ENCODE measurements at regions not wholly inside any gene's neighbourhood (a gene's known extent, or its start where the extent isn't known, plus 50 kb on each side); places are given as distances from the start of the nearest gene placed in this dataset.
A peak's percentile ranks its signal among the peaks of the same experiment; 100 is the strongest.

- intact Hi-C loops (cut with DNase I) = no loop called here
- H3K4me1 ChIP-seq = no peaks in the 10 kb centered on the region
- TF ChIP-seq POLR2A (IDR thresholded peaks at IDR 0.05) (no peak), CTCF (IDR thresholded peaks at IDR 0.05) (no peak)
- H3K27me3 ChIP-seq = no peaks in the 10 kb centered on the region
- no peaks in the 10 kb centered on the region for H3K36me3 ChIP-seq
- H3K9me3 ChIP-seq = no peaks in the 10 kb centered on the region
- no peak overlapping the region for H3K27ac ChIP-seq
- WGBS, 2 donors = 58 to 64% methylated on average over 2 of the region's 2 CpGs
- DNase-seq = no peak
- H3K4me3 ChIP-seq (replicated peaks in 1 of 3) = no peak overlapping the region
Measured at GRCh38 chr2:128922154-128922553, 603.5 kb upstream of the HS6ST1 start.

GRCh38 chr2:128925631-128926030, 607.0 kb upstream of the HS6ST1 start:
- DNase-seq = no peak
- no peaks in the 10 kb centered on the region for H3K27me3 ChIP-seq
- H3K4me1 ChIP-seq = no peaks in the 10 kb centered on the region
- no peaks in the 10 kb centered on the region for H3K9me3 ChIP-seq
- no peak overlapping the region for H3K4me3 ChIP-seq (replicated peaks in 1 of 3)
- TF ChIP-seq POLR2A (IDR thresholded peaks at IDR 0.05) (no peak), CTCF (IDR thresholded peaks at IDR 0.05) (no peak)
- H3K27ac ChIP-seq = no peak overlapping the region
- intact Hi-C loops (cut with DNase I) = no loop called here
- no peaks in the 10 kb centered on the region for H3K36me3 ChIP-seq

- WGBS, 2 donors = 94 to 97% methylated on average over 1 of the region's 1 CpG
- intact Hi-C loops (cut with DNase I) = no loop called here
- Histone ChIP-seq H3K36me3 (no peaks in the 10 kb centered on the region), H3K4me3 (replicated peaks in 1 of 3) (no peak overlapping the region), H3K4me1 (no peaks in the 10 kb centered on the region), H3K9me3 (no peaks in the 10 kb centered on the region), H3K27me3 (no peaks in the 10 kb centered on the region), H3K27ac (no peak overlapping the region)
- no peak for DNase-seq
- TF ChIP-seq POLR2A (IDR thresholded peaks at IDR 0.05) (no peak), CTCF (IDR thresholded peaks at IDR 0.05) (no peak)
Measured at GRCh38 chr2:128930101-128930500, 611.4 kb upstream of the HS6ST1 start.

GRCh38 chr2:128940378-128940777, 621.7 kb upstream of the HS6ST1 start:
- Histone ChIP-seq H3K4me3 (replicated peaks in 1 of 3) (no peak overlapping the region), H3K36me3 (no peaks in the 10 kb centered on the region), H3K27me3 (no peaks in the 10 kb centered on the region), H3K4me1 (peaks cover 0 to 5% of the 10 kb centered on the region in 2 donors), H3K9me3 (no peaks in the 10 kb centered on the region), H3K27ac (no peak overlapping the region)
- TF ChIP-seq POLR2A (IDR thresholded peaks at IDR 0.05) (no peak), CTCF (IDR thresholded peaks at IDR 0.05) (no peak)
- intact Hi-C loops (cut with DNase I) = no loop called here
- DNase-seq = no peak
- WGBS, 2 donors = 88 to 94% methylated on average over 12 of the region's 12 CpGs

- no peaks in the 10 kb centered on the region for H3K27me3 ChIP-seq
- H3K4me3 ChIP-seq (replicated peaks in 1 of 3) = no peak overlapping the region
- no peaks in the 10 kb centered on the region for H3K9me3 ChIP-seq
- H3K4me1 ChIP-seq = peaks cover 0 to 5% of the 10 kb centered on the region in 2 donors
- peak; percentile 42 to 53 for DNase-seq
- no peaks in the 10 kb centered on the region for H3K36me3 ChIP-seq
- intact Hi-C loops (cut with DNase I) = no loop called here
- WGBS, 2 donors = 31 to 41% methylated on average over 2 to 3 of the region's 3 CpGs
- H3K27ac ChIP-seq = no peak overlapping the region
- TF ChIP-seq CTCF (IDR thresholded peaks at IDR 0.05) = no peak
- TF ChIP-seq POLR2A (IDR thresholded peaks at IDR 0.05) = no peak
Measured at GRCh38 chr2:128941751-128942150, 623.1 kb upstream of the HS6ST1 start.

Measured in thyroid gland (tissue), 4 donors.